AG04450 (cell line): ENCODE measurements at regions not wholly inside any gene's neighbourhood (a gene's known extent, or its start where the extent isn't known, plus 50 kb on each side); places are given as distances from the start of the nearest gene placed in this dataset.
A peak's percentile ranks its signal among the peaks of the same experiment; 100 is the strongest.

Source experiments
- CTCF ChIA-PET: fragments of 300-600, 350-600 bp; formaldehyde crosslinking; extraction: SDS; loops from one replicate; lab custom pipeline; 2022; ENCODE audit warnings: antibody characterized with exemption, inconsistent platforms; lab: Charles Lee
- POLR2A ChIA-PET: fragments of 350-600 bp; formaldehyde crosslinking; extraction: SDS; loops from one replicate; lab custom pipeline; 2021; ENCODE audit warnings: antibody characterized with exemption, inconsistent platforms; lab: Yijun Ruan, JAX
- DNase-seq: peaks from one replicate; pipeline ENCODE4 v3.0.0-alpha.2; 2011; ENCODE audit warnings: low read depth, low spot score
- H3K27ac ChIP-seq: one replicate; pipeline ENCODE4 v1.5.1; 2012; ENCODE audit warnings: low read depth, low read length, control low read depth
- H3K27me3 ChIP-seq: one replicate; pipeline ENCODE4 v1.6.0; 2012; ENCODE audit warnings: low read length; ENCODE audit not compliant: control insufficient read depth, insufficient read depth
- H3K4me3 ChIP-seq: 2 replicates; pipeline ENCODE4 v1.5.1; 2011; ENCODE audit warnings: mild to moderate bottlenecking, low read depth, low read length, control low read depth
- H3K9me3 ChIP-seq: 2 replicates; pipeline ENCODE4 v1.5.1; 2012; ENCODE audit warnings: low read length; ENCODE audit not compliant: control insufficient read depth, insufficient read depth
- TF ChIP-seq, protein P1 (sequence below): IDR thresholded peaks from 2 replicates; pipeline ENCODE4 v1.5.1; 2011; ENCODE audit warnings: low read depth, low read length, control low read depth, inconsistent platforms

DNA sequence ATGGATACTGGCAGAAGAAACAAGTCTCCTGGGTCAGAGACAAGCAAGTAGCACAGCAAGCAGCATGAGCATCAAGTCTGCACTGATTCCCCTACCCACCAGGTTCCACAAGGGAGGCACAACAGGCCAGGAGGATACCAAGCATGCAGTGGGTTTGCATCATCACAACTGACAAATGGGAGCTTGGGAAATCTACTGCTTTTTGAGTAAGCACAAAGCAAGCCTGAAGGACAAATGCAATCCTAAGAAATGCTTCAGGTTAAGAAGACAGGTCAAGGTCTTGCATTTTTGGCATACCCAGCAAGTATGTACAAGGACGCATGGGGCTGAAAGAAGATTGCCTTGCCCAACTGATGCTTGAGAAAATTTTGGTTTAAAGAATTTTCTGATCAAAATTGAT, 279.6 kb downstream of the PDGFC start:
- Histone ChIP-seq H3K4me3 (no peak overlapping the region), H3K9me3 (no peaks in the 10 kb centered on the region), H3K27me3 (no peaks in the 10 kb centered on the region), H3K27ac (no peak overlapping the region)
- POLR2A ChIA-PET, result no interaction called here
- CTCF ChIA-PET, result no interaction called here
- TF ChIP-seq, protein P1, sequence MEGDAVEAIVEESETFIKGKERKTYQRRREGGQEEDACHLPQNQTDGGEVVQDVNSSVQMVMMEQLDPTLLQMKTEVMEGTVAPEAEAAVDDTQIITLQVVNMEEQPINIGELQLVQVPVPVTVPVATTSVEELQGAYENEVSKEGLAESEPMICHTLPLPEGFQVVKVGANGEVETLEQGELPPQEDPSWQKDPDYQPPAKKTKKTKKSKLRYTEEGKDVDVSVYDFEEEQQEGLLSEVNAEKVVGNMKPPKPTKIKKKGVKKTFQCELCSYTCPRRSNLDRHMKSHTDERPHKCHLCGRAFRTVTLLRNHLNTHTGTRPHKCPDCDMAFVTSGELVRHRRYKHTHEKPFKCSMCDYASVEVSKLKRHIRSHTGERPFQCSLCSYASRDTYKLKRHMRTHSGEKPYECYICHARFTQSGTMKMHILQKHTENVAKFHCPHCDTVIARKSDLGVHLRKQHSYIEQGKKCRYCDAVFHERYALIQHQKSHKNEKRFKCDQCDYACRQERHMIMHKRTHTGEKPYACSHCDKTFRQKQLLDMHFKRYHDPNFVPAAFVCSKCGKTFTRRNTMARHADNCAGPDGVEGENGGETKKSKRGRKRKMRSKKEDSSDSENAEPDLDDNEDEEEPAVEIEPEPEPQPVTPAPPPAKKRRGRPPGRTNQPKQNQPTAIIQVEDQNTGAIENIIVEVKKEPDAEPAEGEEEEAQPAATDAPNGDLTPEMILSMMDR, result no peak
- no peak for DNase-seq

GRCh38 chr4:156690572-156690971, 281.0 kb downstream of the PDGFC start:
- CTCF ChIA-PET, result no interaction called here
- Histone ChIP-seq H3K4me3 (no peak overlapping the region), H3K9me3 (no peaks in the 10 kb centered on the region), H3K27ac (no peak overlapping the region), H3K27me3 (no peaks in the 10 kb centered on the region)
- TF ChIP-seq, protein P1, result no peak
- POLR2A ChIA-PET, result no interaction called here
- no peak for DNase-seq

DNA sequence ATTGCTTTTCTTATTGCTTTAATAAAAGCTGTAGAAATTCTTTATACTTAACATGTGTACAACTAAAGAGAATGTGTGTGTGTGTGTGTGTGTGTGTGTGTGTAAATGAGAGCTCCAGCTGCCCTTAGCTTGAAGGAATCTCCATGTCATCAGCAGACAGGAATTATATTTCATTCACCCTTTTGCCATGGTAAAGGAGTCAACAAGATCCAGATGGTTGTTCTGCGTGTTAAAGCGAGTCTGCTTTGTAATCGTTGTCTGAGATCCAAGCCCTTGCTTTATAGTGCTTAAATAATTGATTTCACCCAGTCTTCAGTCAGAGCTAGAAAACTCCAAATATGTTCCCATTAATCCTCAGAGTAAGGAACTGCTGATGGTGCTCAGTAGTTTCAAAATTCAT, 285.5 kb downstream of the PDGFC start:
- Histone ChIP-seq H3K4me3 (no peak overlapping the region), H3K9me3 (no peaks in the 10 kb centered on the region), H3K27ac (no peak overlapping the region), H3K27me3 (no peaks in the 10 kb centered on the region)
- peak; percentile 94 for DNase-seq
- ChIA-PET CTCF (interaction anchor here (0.6 to 1.4 kb wide), 3 partner anchors 12 to 359 kb away, joined by 3 read pairs; no protein-coding TSS in a partner anchor), POLR2A (interaction anchor here (0.9 to 1.7 kb wide), 2 partner anchors 210 to 284 kb away, joined by 3 to 6 read pairs; no protein-coding TSS in a partner anchor)
- TF ChIP-seq, protein P1, result no peak

DNA sequence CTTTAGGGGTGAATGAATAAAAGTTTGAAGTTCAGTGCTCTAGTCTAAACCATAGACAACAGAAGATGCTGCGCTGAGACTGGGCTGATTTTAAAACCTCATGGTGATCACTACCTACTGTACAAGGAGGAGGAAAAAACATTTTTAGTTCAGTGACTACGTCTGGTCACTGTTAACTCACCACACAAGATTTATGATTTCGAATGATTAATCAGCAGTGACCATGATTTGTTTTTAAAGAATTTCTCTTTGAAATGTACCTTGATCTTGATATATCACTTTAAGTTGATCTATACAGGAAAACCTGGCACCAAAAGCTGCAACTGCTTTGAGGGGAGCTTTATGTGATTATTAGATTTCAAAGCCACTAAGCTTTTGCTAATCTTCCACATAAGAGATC, 286.3 kb downstream of the PDGFC start:
- TF ChIP-seq, protein P1, result no peak
- ChIA-PET POLR2A (interaction anchor here (0.9 to 1.7 kb wide), 2 partner anchors 209 to 285 kb away, joined by 3 to 6 read pairs; no protein-coding TSS in a partner anchor), CTCF (interaction anchor here (1.4 kb wide), 1 partner anchor 360 kb away, joined by 3 read pairs; no protein-coding TSS in a partner anchor)
- Histone ChIP-seq H3K4me3 (no peak overlapping the region), H3K27ac (no peak overlapping the region), H3K9me3 (no peaks in the 10 kb centered on the region), H3K27me3 (no peaks in the 10 kb centered on the region)
- no peak for DNase-seq

GRCh38 chr4:156677656-156678055, 293.9 kb downstream of the PDGFC start:
- H3K9me3 ChIP-seq, result no peaks in the 10 kb centered on the region
- CTCF ChIA-PET, result no interaction called here
- POLR2A ChIA-PET, result no interaction called here
- no peak for DNase-seq
- H3K27me3 ChIP-seq, result no peaks in the 10 kb centered on the region
- H3K4me3 ChIP-seq, result no peak overlapping the region
- no peak overlapping the region for H3K27ac ChIP-seq
- TF ChIP-seq, protein P1, result no peak
